Coronary artery (tissue), 2 donors: ENCODE measurements at regions not wholly inside any gene's neighbourhood (a gene's known extent, or its start where the extent isn't known, plus 50 kb on each side); places are given as distances from the start of the nearest gene placed in this dataset.

Source experiments
- DNase-seq: peaks from one replicate; pipeline ENCODE4 v3.0.0-alpha.2; 2017; ENCODE audit warnings: low spot score
- H3K27ac ChIP-seq, 2 donors: fragments of 200-600 bp; sonication (generic); one replicate each; pipeline ENCODE4 v1.5.1; 2016 to 2019
- H3K4me3 ChIP-seq: fragments of 200-600 bp; sonication (generic); 2 replicates; pipeline ENCODE4 v1.5.1; 2016; ENCODE audit warnings: mild to moderate bottlenecking, moderate library complexity
- TF ChIP-seq, protein P1 (sequence below): fragments of 200-600 bp; sonication (generic); IDR thresholded peaks from one replicate; pipeline ENCODE4 v1.5.1; 2019; ENCODE audit warnings: antibody characterized with exemption

DNA sequence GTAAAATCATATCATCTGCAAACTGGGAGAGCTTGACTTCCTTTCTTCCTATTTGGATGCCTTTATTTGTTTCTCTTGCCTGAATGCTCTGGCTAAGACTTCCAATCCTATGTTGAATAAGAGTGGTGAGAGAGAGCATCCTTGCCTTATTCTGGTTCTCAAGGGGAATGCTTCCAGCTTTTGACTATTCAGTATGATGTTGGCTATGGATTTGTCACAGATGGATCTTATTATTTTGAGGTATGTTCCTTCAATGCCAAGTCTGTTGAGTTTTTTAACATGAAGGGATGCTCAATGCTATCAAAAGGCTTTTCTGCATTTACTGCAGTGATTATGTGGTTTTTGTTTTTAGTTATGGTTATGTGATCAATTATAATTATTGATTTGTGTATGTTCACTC, 2144.6 kb upstream of the TENM3 start:
- no peak overlapping the region for H3K4me3 ChIP-seq
- H3K27ac ChIP-seq = no peak overlapping the region
- TF ChIP-seq, protein P1, sequence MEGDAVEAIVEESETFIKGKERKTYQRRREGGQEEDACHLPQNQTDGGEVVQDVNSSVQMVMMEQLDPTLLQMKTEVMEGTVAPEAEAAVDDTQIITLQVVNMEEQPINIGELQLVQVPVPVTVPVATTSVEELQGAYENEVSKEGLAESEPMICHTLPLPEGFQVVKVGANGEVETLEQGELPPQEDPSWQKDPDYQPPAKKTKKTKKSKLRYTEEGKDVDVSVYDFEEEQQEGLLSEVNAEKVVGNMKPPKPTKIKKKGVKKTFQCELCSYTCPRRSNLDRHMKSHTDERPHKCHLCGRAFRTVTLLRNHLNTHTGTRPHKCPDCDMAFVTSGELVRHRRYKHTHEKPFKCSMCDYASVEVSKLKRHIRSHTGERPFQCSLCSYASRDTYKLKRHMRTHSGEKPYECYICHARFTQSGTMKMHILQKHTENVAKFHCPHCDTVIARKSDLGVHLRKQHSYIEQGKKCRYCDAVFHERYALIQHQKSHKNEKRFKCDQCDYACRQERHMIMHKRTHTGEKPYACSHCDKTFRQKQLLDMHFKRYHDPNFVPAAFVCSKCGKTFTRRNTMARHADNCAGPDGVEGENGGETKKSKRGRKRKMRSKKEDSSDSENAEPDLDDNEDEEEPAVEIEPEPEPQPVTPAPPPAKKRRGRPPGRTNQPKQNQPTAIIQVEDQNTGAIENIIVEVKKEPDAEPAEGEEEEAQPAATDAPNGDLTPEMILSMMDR = no peak
- DNase-seq = no peak

DNA sequence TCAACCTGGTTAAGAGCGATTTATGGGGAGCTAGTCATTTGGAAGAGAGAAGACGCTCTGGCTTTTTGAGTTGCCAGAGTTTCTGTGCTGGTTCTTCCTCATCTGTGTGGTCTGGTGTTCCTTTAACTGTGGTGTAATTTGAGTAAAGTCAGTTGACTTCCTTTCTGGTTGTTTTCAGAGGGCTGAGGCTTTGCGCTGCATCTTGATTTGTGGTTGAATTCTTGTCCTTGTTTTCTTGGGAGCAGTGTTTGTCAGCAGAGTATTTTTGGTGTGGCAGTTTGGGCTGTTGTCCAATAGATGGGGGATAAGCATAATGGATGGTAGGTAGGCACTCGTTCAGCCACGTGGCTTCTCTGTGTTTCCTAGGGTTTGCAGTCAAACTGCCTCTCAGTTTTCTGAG, 2143.2 kb upstream of the TENM3 start:
- Histone ChIP-seq H3K27ac (no peak overlapping the region), H3K4me3 (no peak overlapping the region)
- DNase-seq = no peak
- TF ChIP-seq, protein P1 = no peak

DNA sequence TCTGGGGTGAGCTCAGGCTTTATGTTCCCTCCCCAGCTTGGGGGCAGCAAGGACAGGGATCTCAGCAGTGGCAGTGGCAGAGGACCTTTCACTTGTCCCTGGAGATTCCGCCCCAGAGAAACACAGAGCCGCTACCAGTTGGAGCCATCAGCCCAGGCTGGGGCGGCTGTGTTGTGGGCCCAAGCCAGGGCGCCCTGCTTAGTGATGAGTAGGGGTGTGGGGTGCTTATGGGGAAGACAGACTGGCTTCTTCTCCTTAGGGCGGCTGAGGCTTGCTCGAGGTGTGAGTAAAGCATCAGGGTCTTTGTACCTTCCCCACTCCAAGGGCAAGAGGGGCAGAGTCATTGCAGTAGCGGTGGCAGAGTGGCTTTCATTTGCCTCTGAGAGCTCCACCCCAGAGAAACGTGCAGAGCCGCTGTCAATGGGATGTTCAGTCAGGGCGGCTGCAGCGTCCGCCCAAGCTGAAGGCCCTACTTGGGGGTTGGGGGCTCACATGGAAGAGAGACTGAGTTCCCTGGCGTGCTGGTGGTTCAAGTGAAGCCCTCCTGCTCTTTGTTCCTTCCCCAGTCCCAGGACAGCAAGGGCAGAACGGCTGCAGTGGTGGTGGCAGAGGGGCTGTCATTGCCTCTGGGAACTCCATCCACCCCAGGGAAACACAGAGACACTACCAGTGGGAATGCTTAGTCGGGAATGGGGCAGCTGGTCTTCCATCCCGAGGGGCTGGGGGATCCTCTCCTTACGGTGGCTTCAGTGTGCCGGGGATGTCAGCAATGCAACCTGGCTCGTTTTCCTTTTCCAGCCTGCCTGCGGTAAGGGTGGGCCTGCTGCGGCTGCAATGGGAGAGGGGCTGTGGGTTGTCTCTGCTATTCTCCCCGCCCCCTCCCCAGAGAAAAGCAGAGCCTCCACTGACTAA, 2142.5 kb upstream of the TENM3 start:
- DNase-seq = no peak
- Histone ChIP-seq H3K27ac (no peak overlapping the region), H3K4me3 (no peak overlapping the region)
- TF ChIP-seq, protein P1 = no peak

DNA sequence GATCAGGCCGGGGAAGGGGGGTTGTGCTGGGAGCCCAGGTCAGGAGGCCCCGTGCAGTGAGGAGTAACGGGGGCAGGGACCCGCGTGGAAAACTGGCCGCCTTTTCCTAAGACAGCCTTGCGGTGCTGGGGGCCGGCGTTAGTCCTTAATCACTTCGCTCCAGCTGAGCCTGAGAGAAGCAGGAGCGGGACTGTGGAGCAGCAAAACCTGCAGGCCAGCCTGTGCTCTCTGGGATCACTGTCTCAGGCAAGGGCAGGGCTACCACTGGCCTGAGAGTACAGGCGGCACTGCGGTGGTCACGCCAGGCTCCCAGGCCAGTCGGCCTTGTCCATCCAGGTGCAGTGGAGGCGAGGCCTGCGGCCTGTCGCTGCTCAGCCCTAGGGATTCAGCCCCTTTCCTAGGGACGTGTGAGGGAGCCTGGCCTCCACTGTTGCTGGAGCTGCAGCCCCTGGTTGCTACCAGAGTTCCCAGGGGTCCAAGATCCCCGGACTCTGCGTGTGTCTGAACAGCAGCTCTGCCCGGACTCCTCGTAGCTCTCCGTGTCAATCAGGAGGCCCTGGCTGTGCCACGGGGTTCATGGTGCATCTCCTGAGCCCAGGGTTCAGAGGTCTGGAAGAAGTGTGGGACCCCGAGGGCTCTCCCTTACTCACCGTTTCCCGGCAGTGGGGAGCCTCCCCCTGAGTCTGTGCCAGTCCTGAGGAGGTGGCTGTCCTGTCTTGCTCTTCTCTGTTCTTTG, 2141.7 kb upstream of the TENM3 start:
- TF ChIP-seq, protein P1 = no peak
- H3K4me3 ChIP-seq = no peak overlapping the region
- no peak for DNase-seq
- H3K27ac ChIP-seq = no peak overlapping the region

DNA sequence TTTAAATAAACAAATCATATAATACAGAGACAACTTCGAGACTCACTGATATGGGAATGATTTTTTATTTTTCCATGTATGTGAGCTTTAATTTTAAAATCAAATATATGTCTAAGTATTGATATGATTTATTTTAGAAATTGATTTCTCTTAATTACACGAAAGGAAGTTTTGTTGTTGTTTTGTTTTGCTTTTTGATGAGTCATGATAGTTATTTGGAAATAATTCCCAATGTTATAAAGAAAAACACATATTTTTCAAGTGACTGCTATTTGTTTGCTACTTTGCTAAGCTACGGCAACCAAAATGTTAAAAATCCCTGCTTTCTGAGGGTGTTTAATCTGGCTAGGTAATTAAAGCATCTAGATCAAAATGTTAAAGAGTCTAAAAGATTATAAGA, 2139.4 kb upstream of the TENM3 start:
- TF ChIP-seq, protein P1 = no peak
- Histone ChIP-seq H3K27ac (no peak overlapping the region), H3K4me3 (no peak overlapping the region)
- DNase-seq = no peak

DNA sequence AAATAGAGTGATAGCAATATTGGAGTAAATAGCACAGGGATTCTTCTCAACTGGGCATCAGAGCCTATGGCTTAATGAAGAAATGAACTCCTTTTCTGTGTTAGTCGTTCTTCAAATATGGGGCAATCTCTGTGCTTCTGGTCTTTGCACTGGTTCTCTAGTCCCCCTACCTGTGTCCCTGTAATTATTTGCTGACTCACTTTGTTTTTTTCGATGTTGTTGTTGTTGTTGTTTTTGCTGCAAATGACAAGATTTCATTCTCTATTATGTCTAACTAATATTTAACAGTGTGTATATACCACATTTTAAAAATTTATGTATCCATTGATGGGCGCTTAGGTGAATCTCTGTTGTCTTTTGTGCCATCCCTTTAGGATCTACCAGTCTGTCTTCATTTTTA, 2137.8 kb upstream of the TENM3 start:
- Histone ChIP-seq H3K27ac (no peak overlapping the region), H3K4me3 (no peak overlapping the region)
- TF ChIP-seq, protein P1 = no peak
- no peak for DNase-seq
